Liver (tissue), 8 donors: ENCODE measurements at regions not wholly inside any gene's neighbourhood (a gene's known extent, or its start where the extent isn't known, plus 50 kb on each side); places are given as distances from the start of the nearest gene placed in this dataset.

Experiments
- DNase-seq: peaks from one replicate; pipeline ENCODE4 v3.0.0-alpha.2; 2017; ENCODE audit warnings: low spot score
- H3K27ac ChIP-seq, 2 donors: one replicate each; pipeline ENCODE4 v1.7.0; 2013; ENCODE audit warnings: inconsistent platforms in 2 of 2, low read length in 2 of 2, control low read depth in 1 of 2, low read depth in 1 of 2, mild to moderate bottlenecking in 1 of 2
- H3K27me3 ChIP-seq, 4 donors: one replicate each; pipeline versions ENCODE4 v1.6.1 to v1.7.0; 2013; ENCODE audit warnings: low read length in 3 of 4, inconsistent platforms in 1 of 4, mild to moderate bottlenecking in 1 of 4, moderate library complexity in 1 of 4; ENCODE audit not compliant: control insufficient read depth in 4 of 4, insufficient read depth in 4 of 4
- H3K36me3 ChIP-seq, 4 donors: one replicate each; pipeline versions ENCODE4 v1.6.1 to v1.7.0; 2013; ENCODE audit warnings: low read length in 3 of 4, mild to moderate bottlenecking in 3 of 4, low read depth in 1 of 4, moderate library complexity in 1 of 4; ENCODE audit not compliant: control insufficient read depth in 4 of 4, insufficient read depth in 3 of 4
- H3K4me1 ChIP-seq, 4 donors: one replicate each; pipeline versions ENCODE4 v1.6.1 to v1.7.0; 2013; ENCODE audit warnings: low read length in 3 of 4, mild to moderate bottlenecking in 3 of 4, moderate library complexity in 1 of 4; ENCODE audit not compliant: control insufficient read depth in 4 of 4, insufficient read depth in 4 of 4
- H3K4me3 ChIP-seq, 3 donors: one replicate each; pipeline versions ENCODE4 v1.6.1 to v1.7.0; 2013; ENCODE audit warnings: low read length in 3 of 3, control low read depth in 1 of 3, low read depth in 1 of 3, mild to moderate bottlenecking in 1 of 3
- H3K9ac ChIP-seq, 2 donors: one replicate each; pipeline ENCODE4 v1.7.0; 2013; ENCODE audit warnings: low read length in 2 of 2, mild to moderate bottlenecking in 2 of 2, moderate library complexity in 2 of 2, control low read depth in 1 of 2, low read depth in 1 of 2
- H3K9me3 ChIP-seq, 4 donors: one replicate each; pipeline versions ENCODE4 v1.6.1 to v1.7.0; 2013; ENCODE audit warnings: low read length in 3 of 4; ENCODE audit not compliant: control insufficient read depth in 4 of 4
- EGR1 ChIP-seq, 2 donors: IDR thresholded peaks; 2 replicates each; pipeline ENCODE4 v1.6.1; 2016 to 2018; ENCODE audit warnings: antibody characterized with exemption in 2 of 2, low read depth in 2 of 2
- FOXA1 ChIP-seq: IDR thresholded peaks from 2 replicates; pipeline ENCODE4 v1.6.1; 2016; ENCODE audit warnings: antibody characterized with exemption
- FOXA2 ChIP-seq: IDR thresholded peaks from 2 replicates; pipeline ENCODE4 v1.6.1; 2016; ENCODE audit warnings: antibody characterized with exemption
- GABPA ChIP-seq, 2 donors: IDR thresholded peaks in 1 of 2; conservative IDR thresholded peaks in 1 of 2; 2 replicates each; pipeline ENCODE4 v1.6.1; 2016; ENCODE audit warnings: antibody characterized with exemption in 2 of 2, mild to moderate bottlenecking in 1 of 2, moderate library complexity in 1 of 2
- HNF4A ChIP-seq, 2 donors: conservative IDR thresholded peaks; 2 replicates each; pipeline ENCODE4 v1.6.1; 2016; ENCODE audit warnings: antibody characterized with exemption in 2 of 2, mild to moderate bottlenecking in 2 of 2
- HNF4G ChIP-seq: IDR thresholded peaks from 2 replicates; pipeline ENCODE4 v1.6.1; 2016; ENCODE audit warnings: antibody characterized with exemption
- JUND ChIP-seq, 2 donors: IDR thresholded peaks; 2 replicates each; pipeline ENCODE4 v1.6.1; 2016; ENCODE audit warnings: antibody characterized with exemption in 2 of 2
- NR2F2 ChIP-seq: IDR thresholded peaks from 2 replicates; pipeline ENCODE4 v1.6.1; 2016; ENCODE audit warnings: antibody characterized with exemption
- RAD21 ChIP-seq, 2 donors: IDR thresholded peaks; 2 replicates each; pipeline ENCODE4 v1.6.1; 2016; ENCODE audit warnings: antibody characterized with exemption in 2 of 2, mild to moderate bottlenecking in 2 of 2
- REST ChIP-seq: IDR thresholded peaks from 2 replicates; pipeline ENCODE4 v1.6.1; 2016; ENCODE audit warnings: antibody characterized with exemption, mild to moderate bottlenecking
- RXRA ChIP-seq, 2 donors: IDR thresholded peaks; 2 replicates each; pipeline ENCODE4 v1.6.1; 2017 to 2018; ENCODE audit warnings: antibody characterized with exemption in 2 of 2, mild to moderate bottlenecking in 1 of 2
- SP1 ChIP-seq: IDR thresholded peaks from 2 replicates; pipeline ENCODE4 v1.6.1; 2018; ENCODE audit warnings: antibody characterized with exemption, mild to moderate bottlenecking
- TAF1 ChIP-seq: conservative IDR thresholded peaks from 2 replicates; pipeline ENCODE4 v1.6.1; 2016; ENCODE audit warnings: antibody characterized with exemption, mild to moderate bottlenecking
- YY1 ChIP-seq: IDR thresholded peaks from 2 replicates; pipeline ENCODE4 v1.6.1; 2016; ENCODE audit warnings: antibody characterized with exemption, mild to moderate bottlenecking
- ZBTB33 ChIP-seq: IDR thresholded peaks from 2 replicates; pipeline ENCODE4 v1.6.1; 2016; ENCODE audit warnings: antibody characterized with exemption
- WGBS: extraction: QIAGEN DNeasy Blood & Tissue Kit; methylation state at CpG from one replicate; pipeline ENCODE4 v1.1.7; 2013; 5-methylcytosine and 5-hydroxymethylcytosine counted together
- TF ChIP-seq, protein P1 (sequence below): IDR thresholded peaks from 2 replicates; pipeline ENCODE4 v1.6.1; 2016; ENCODE audit warnings: antibody characterized with exemption
- TF ChIP-seq, protein P2 (sequence below): IDR thresholded peaks from 2 replicates; pipeline ENCODE4 v1.6.1; 2016; ENCODE audit warnings: antibody characterized with exemption
- TF ChIP-seq, protein P3 (sequence below): fragments of 150-350 bp; IDR thresholded peaks from 2 replicates; pipeline ENCODE4 v1.5.1; 2017; ENCODE audit warnings: improper control_type of control experiment, low read depth, low read length; ENCODE audit not compliant: missing input control
- donor health status: healthy.
- donor health status: healthy.
- donor health status: healthy.
- donor health status: healthy.
- donor health status: healthy.

GRCh38 chr13:84931264-84931663 is 868.0 kb downstream of the SLITRK6 start:
- no peak overlapping the region for H3K9ac ChIP-seq
- no peak for TF ChIP-seq NR2F2
- no peaks in the 10 kb centered on the region for H3K27me3 ChIP-seq
- no peak overlapping the region for H3K27ac ChIP-seq
- WGBS, result 73% methylated on average over 1 of the region's 1 CpG
- DNase-seq, result no peak
- no peak overlapping the region for H3K4me3 ChIP-seq
- H3K4me1 ChIP-seq, result no peaks in the 10 kb centered on the region
- no peaks in the 10 kb centered on the region for H3K36me3 ChIP-seq
- no peaks in the 10 kb centered on the region for H3K9me3 ChIP-seq

DNA sequence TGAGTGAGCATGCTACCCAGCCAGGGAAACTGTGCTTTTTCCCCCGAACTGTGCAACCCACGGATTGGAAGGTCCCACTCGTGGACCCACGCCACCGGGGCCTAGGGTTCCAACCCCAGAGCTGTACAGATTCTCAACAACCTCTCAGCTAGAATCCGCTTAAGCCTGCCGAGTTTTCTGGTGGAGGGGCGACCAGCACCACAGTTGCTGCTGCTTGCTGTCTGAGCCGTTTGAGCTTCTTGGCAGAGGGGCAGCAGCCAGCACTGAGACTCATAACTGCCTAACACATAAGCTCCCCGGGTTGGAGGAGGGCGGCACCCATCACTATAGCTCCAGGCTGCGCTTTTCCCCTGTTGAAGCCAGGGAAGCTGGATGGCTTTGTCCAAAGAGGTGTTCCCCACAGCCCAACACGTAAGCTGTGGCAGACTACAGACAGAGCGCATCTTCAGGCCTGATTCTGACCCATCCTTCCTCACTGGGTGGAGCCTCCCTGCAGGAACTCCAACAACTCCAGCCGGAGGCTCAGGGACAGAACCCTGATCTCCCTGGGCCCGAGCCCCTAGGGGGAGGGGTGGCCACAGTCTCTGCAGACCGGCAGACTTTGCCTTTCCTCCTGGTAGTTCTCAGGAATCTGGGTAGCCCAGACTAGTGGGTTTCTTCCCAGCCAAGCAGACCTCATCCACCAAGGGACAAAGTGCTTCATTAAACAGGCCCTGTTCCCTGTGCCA is 871.6 kb downstream of the SLITRK6 start:
- Histone ChIP-seq H3K9me3 (no peaks in the 10 kb centered on the region), H3K4me3 (no peak overlapping the region), H3K27ac (no peak overlapping the region), H3K4me1 (no peaks in the 10 kb centered on the region), H3K27me3 (peaks cover 0 to 4% (median 0%) of the 10 kb centered on the region in 4 donors), H3K9ac (no peak overlapping the region), H3K36me3 (no peaks in the 10 kb centered on the region)
- WGBS, result 84% methylated on average over 17 of the region's 17 CpGs
- TF ChIP-seq, protein P1, sequence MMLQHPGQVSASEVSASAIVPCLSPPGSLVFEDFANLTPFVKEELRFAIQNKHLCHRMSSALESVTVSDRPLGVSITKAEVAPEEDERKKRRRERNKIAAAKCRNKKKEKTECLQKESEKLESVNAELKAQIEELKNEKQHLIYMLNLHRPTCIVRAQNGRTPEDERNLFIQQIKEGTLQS, result no peak
- TF ChIP-seq SP1, result no peak
- no peak for TF ChIP-seq GABPA (IDR thresholded peaks at IDR 0.05 in 1 of 2, conservative IDR thresholded peaks at IDR 0.05 in 1 of 2)
- TF ChIP-seq, protein P2, sequence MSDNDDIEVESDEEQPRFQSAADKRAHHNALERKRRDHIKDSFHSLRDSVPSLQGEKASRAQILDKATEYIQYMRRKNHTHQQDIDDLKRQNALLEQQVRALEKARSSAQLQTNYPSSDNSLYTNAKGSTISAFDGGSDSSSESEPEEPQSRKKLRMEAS, result no peak
- TF ChIP-seq HNF4A (conservative IDR thresholded peaks at IDR 0.05), result no peak
- TF ChIP-seq, protein P3, sequence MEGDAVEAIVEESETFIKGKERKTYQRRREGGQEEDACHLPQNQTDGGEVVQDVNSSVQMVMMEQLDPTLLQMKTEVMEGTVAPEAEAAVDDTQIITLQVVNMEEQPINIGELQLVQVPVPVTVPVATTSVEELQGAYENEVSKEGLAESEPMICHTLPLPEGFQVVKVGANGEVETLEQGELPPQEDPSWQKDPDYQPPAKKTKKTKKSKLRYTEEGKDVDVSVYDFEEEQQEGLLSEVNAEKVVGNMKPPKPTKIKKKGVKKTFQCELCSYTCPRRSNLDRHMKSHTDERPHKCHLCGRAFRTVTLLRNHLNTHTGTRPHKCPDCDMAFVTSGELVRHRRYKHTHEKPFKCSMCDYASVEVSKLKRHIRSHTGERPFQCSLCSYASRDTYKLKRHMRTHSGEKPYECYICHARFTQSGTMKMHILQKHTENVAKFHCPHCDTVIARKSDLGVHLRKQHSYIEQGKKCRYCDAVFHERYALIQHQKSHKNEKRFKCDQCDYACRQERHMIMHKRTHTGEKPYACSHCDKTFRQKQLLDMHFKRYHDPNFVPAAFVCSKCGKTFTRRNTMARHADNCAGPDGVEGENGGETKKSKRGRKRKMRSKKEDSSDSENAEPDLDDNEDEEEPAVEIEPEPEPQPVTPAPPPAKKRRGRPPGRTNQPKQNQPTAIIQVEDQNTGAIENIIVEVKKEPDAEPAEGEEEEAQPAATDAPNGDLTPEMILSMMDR, result no peak
- no peak for TF ChIP-seq TAF1
- no peak for DNase-seq

- Histone ChIP-seq H3K27ac (no peak overlapping the region), H3K9ac (no peak overlapping the region), H3K36me3 (no peaks in the 10 kb centered on the region), H3K9me3 (no peaks in the 10 kb centered on the region), H3K27me3 (peaks cover 0 to 4% (median 0%) of the 10 kb centered on the region in 4 donors), H3K4me1 (no peaks in the 10 kb centered on the region), H3K4me3 (no peak overlapping the region)
- whole genome bisulfite sequencing, result 77% methylated on average over 4 of the region's 4 CpGs
- no peak for DNase-seq
- no peak for TF ChIP-seq HNF4A (conservative IDR thresholded peaks at IDR 0.05)
- TF ChIP-seq FOXA2, result no peak
- TF ChIP-seq TAF1, result no peak
- TF ChIP-seq NR2F2, result no peak
- no peak for TF ChIP-seq GABPA (IDR thresholded peaks at IDR 0.05 in 1 of 2, conservative IDR thresholded peaks at IDR 0.05 in 1 of 2)
- TF ChIP-seq RXRA (IDR thresholded peaks at IDR 0.05), result no peak
- no peak for TF ChIP-seq SP1
- no peak for TF ChIP-seq HNF4G
- TF ChIP-seq YY1, result no peak
- TF ChIP-seq JUND (IDR thresholded peaks at IDR 0.05), result no peak
- TF ChIP-seq ZBTB33, result no peak
- no peak for TF ChIP-seq EGR1 (IDR thresholded peaks at IDR 0.05; ENCODE audit: low read depth in 2 of 2)
- TF ChIP-seq REST, result no peak
- no peak for TF ChIP-seq RAD21 (IDR thresholded peaks at IDR 0.05)
- TF ChIP-seq, protein P1, result no peak
- TF ChIP-seq, protein P2, result no peak
- TF ChIP-seq FOXA1, result no peak
Measured at GRCh38 chr13:84925443-84925842, 873.8 kb downstream of the SLITRK6 start.
